Activated CD8-positive, alpha-beta memory T cell treated with anti-CD3 and anti-CD28 coated beads, Interleukin-2, amount 50 U/mL, for 48 hours (primary cell): ENCODE measurements at regions not wholly inside any gene's neighbourhood (a gene's known extent, or its start where the extent isn't known, plus 50 kb on each side); places are given as distances from the start of the nearest gene placed in this dataset.

ENCODE experiments used
- DNase-seq: peaks from one replicate; pipeline ENCODE4 v3.0.0-alpha.2; 2020

- DNase-seq, result no peak
Measured at GRCh38 chr20:50398064-50398463, 112.1 kb upstream of the PTPN1 start.

GRCh38 chr20:50398471-50398820 is 111.7 kb upstream of the PTPN1 start:
- no peak for DNase-seq

GRCh38 chr20:50398821-50399554 is 111.2 kb upstream of the PTPN1 start:
- no peak for DNase-seq

- no peak for DNase-seq
Measured at GRCh38 chr20:50399555-50399916, 110.6 kb upstream of the PTPN1 start.

GRCh38 chr20:50399917-50400704 is 110.1 kb upstream of the PTPN1 start:
- no peak for DNase-seq

GRCh38 chr20:50400705-50401586 is 109.2 kb upstream of the PTPN1 start:
- no peak for DNase-seq

GRCh38 chr20:50401587-50402418 is 108.4 kb upstream of the PTPN1 start:
- no peak for DNase-seq

GRCh38 chr20:50403565-50404418 is 106.4 kb upstream of the PTPN1 start:
- no peak for DNase-seq

GRCh38 chr20:50404419-50405234 is 105.6 kb upstream of the PTPN1 start:
- DNase-seq, result no peak

- no peak for DNase-seq
Measured at GRCh38 chr20:50405235-50405914, 104.8 kb upstream of the PTPN1 start.

- no peak for DNase-seq
Measured at GRCh38 chr20:50405915-50406609, 104.1 kb upstream of the PTPN1 start.

- DNase-seq, result no peak
Measured at GRCh38 chr20:50406610-50407136, 103.5 kb upstream of the PTPN1 start.

- DNase-seq, result no peak
Measured at GRCh38 chr20:50408526-50409364, 101.4 kb upstream of the PTPN1 start.

GRCh38 chr20:50409495-50409894 is 100.7 kb upstream of the PTPN1 start:
- DNase-seq, result no peak

GRCh38 chr20:50410343-50410742 is 99.8 kb upstream of the PTPN1 start:
- DNase-seq, result no peak

- DNase-seq, result no peak
Measured at GRCh38 chr20:50412069-50412468, 98.1 kb upstream of the PTPN1 start.

- DNase-seq, result no peak
Measured at GRCh38 chr20:50412499-50412898, 97.7 kb upstream of the PTPN1 start.

GRCh38 chr20:50413088-50413500 is 97.1 kb upstream of the PTPN1 start:
- no peak for DNase-seq
